GM23248 (cell line): ENCODE measurements at regions not wholly inside any gene's neighbourhood (a gene's known extent, or its start where the extent isn't known, plus 50 kb on each side); places are given as distances from the start of the nearest gene placed in this dataset.

ENCODE experiments used
- EZH2 ChIP-seq: fragments of 200-600 bp; sonication (generic); IDR thresholded peaks from 2 replicates; pipeline ENCODE4 v1.6.1; 2018; ENCODE audit warnings: antibody characterized with exemption, mild to moderate bottlenecking; ENCODE audit not compliant: insufficient read depth, poor library complexity, severe bottlenecking
- EZH2phosphoT487 ChIP-seq: fragments of 200-600 bp; sonication (generic); IDR thresholded peaks from 2 replicates; pipeline ENCODE4 v1.6.1; 2018; ENCODE audit warnings: antibody characterized with exemption, moderate library complexity, mild to moderate bottlenecking, low read depth; ENCODE audit not compliant: insufficient read depth

DNA sequence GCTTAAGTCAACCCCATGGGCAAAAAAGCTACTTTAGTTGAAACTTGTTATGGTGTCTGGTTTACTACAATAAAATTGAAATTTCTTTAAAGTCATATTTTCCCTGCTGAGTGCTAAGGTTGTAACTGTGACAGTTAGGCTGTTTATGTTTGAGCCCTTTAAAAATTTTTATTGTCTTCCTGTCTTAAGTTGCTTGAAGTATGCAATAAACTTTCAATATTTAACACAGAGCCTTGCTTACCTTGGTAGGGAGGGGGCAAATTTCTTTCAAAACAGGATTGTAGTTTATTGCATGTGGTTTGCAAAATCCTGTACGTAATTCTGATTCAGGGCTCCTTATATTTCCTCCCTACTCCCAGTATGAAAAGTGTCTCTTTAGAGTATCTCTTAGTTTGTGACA is 465.5 kb upstream of the ACTBL2 start:
- no peak for TF ChIP-seq EZH2phosphoT487
- TF ChIP-seq EZH2, result no peak
